Activated T-helper 1 cell treated with anti-CD3 and anti-CD28 coated beads, Interleukin-12 subunit alpha, Interleukin-12 subunit beta, Interleukin-2, Interleukin-4 antibody, amounts not matched to agents 30 ng/mL and 10 ng/mL and 1 ng/mL, durations not matched to agents 14 hours and 24 hours and 36 hours (primary cell): ENCODE measurements at regions not wholly inside any gene's neighbourhood (a gene's known extent, or its start where the extent isn't known, plus 50 kb on each side); places are given as distances from the start of the nearest gene placed in this dataset.

ENCODE experiments used
- DNase-seq: peaks from one replicate; pipeline ENCODE4 v3.0.0; 2021; ENCODE audit warnings: low spot score
- H3K27ac Mint-ChIP-seq: one replicate; pipeline ENCODE4 v1.8.0; 2021; ENCODE audit warnings: mild to moderate bottlenecking, mixed read lengths
- H3K27me3 Mint-ChIP-seq: one replicate; pipeline ENCODE4 v1.8.0; 2022; ENCODE audit warnings: mild to moderate bottlenecking, moderate library complexity, mixed read lengths; ENCODE audit not compliant: insufficient read depth
- H3K36me3 Mint-ChIP-seq: one replicate; pipeline ENCODE4 v1.8.0; 2021; ENCODE audit warnings: low read depth, mixed read lengths
- H3K4me1 Mint-ChIP-seq: one replicate; pipeline ENCODE4 v1.8.0; 2021; ENCODE audit warnings: low read depth, mixed read lengths
- H3K4me3 Mint-ChIP-seq: one replicate; pipeline ENCODE4 v1.8.0; 2021; ENCODE audit warnings: mild to moderate bottlenecking, moderate library complexity, mixed read lengths
- H3K9me3 Mint-ChIP-seq: one replicate; pipeline ENCODE4 v1.8.0; 2021; ENCODE audit warnings: mixed read lengths
- intact Hi-C: fragments of 100-400 bp; cut with micrococcal nuclease; formaldehyde crosslinking; loops from one replicate; pipeline ENCODE4 v1.15.1; 2024

GRCh38 chr4:57163530-57164459, 53.6 kb upstream of the IGFBP7 start:
- Mint-ChIP-seq H3K4me1 (peaks cover 18% of the 10 kb centered on the region), H3K27ac (peak overlapping the region; percentile 83), H3K4me3 (peak overlapping the region; percentile 85), H3K27me3 (peaks cover 14% of the 10 kb centered on the region), H3K9me3 (no peaks in the 10 kb centered on the region), H3K36me3 (no peaks in the 10 kb centered on the region)
- intact Hi-C loops = loop anchor here (10.0 kb wide), 1 partner anchor 261 kb away; no protein-coding TSS in a partner anchor
- peak; percentile 59 for DNase-seq

- Mint-ChIP-seq H3K36me3 (no peaks in the 10 kb centered on the region), H3K9me3 (no peaks in the 10 kb centered on the region), H3K27ac (no peak overlapping the region), H3K27me3 (peaks cover 14% of the 10 kb centered on the region), H3K4me3 (peak overlapping the region; percentile 21), H3K4me1 (peaks cover 18% of the 10 kb centered on the region)
- intact Hi-C loops = loop anchor here (10.0 kb wide), 1 partner anchor 262 kb away; no protein-coding TSS in a partner anchor
- DNase-seq = no peak
These were observed 52.4 kb upstream of the IGFBP7 start for GRCh38 chr4:57162499-57163019.
